Stomach (tissue), 8 donors: ENCODE measurements at regions not wholly inside any gene's neighbourhood (a gene's known extent, or its start where the extent isn't known, plus 50 kb on each side); places are given as distances from the start of the nearest gene placed in this dataset.
A peak's percentile ranks its signal among the peaks of the same experiment; 100 is the strongest.

Source experiments
- DNase-seq, 2 donors: peaks; one replicate each; pipeline versions ENCODE4 v3.0.0 to v3.0.0-alpha.2; 2013 to 2019
- H3K27ac ChIP-seq, 5 donors: fragments of 200-600 bp in 4 of 5; sonication (generic) in 4 of 5; one replicate each; pipeline ENCODE4 v1.5.1; 2013 to 2019; ENCODE audit warnings: mild to moderate bottlenecking in 1 of 5, moderate library complexity in 1 of 5
- H3K27me3 ChIP-seq, 3 donors: fragments of 200-600 bp; sonication (generic); one replicate each; pipeline ENCODE4 v1.5.1; 2017 to 2019; ENCODE audit warnings: mixed run types in 1 of 3
- H3K36me3 ChIP-seq, 4 donors: fragments of 200-600 bp; sonication (generic); 1 replicate in 3 of 4; 2 replicates in 1 of 4; pipeline ENCODE4 v1.5.1; 2016 to 2019
- H3K4me1 ChIP-seq, 4 donors: fragments of 200-600 bp; sonication (generic); one replicate each; pipeline ENCODE4 v1.5.1; 2016 to 2019
- H3K4me3 ChIP-seq, 4 donors: fragments of 200-600 bp; sonication (generic) in 3 of 4; one replicate each; pipeline ENCODE4 v1.5.1; 2016 to 2019; ENCODE audit warnings: mild to moderate bottlenecking in 1 of 4
- H3K9me3 ChIP-seq, 4 donors: fragments of 200-600 bp; sonication (generic); one replicate each; pipeline ENCODE4 v1.5.1; 2016 to 2019
- EP300 ChIP-seq: sonication (generic); formaldehyde crosslinking; IDR thresholded peaks from one replicate; pipeline ENCODE4 v1.6.1; 2017; ENCODE audit warnings: antibody characterized with exemption
- POLR2A ChIP-seq, 4 donors: fragments of 450-650 bp; IDR thresholded peaks; one replicate each; pipeline ENCODE4 v1.6.1; 2016; ENCODE audit warnings: antibody characterized with exemption in 4 of 4, control low read depth in 2 of 4, mild to moderate bottlenecking in 1 of 4, moderate library complexity in 1 of 4
- POLR2AphosphoS5 ChIP-seq, 3 donors: sonication (generic); formaldehyde crosslinking; IDR thresholded peaks; one replicate each; pipeline ENCODE4 v1.6.1; 2016; ENCODE audit warnings: antibody characterized with exemption in 3 of 3
- WGBS, 5 donors: extraction: QIAGEN DNeasy Blood & Tissue Kit in 3 of 5; methylation state at CpG; one replicate each; pipeline versions ENCODE4 v1.1.5 to v1.1.7; 2013 to 2018; 5-methylcytosine and 5-hydroxymethylcytosine counted together
- intact Hi-C: fragments of 100-400 bp; cut with DNase I; formaldehyde crosslinking; loops from one replicate; pipeline ENCODE4 v1.15.1; 2023; ENCODE audit warnings: low total_unique reads
- TF ChIP-seq, protein P1 (sequence below), 7 experiments: fragments of 450-650 bp in 4 of 7; fragments of 200-600 bp in 3 of 7; sonication (generic) in 3 of 7; IDR thresholded peaks; one replicate each; pipeline ENCODE4 v1.5.1; 2016 to 2019; ENCODE audit warnings: antibody characterized with exemption in 7 of 7, control low read depth in 2 of 7, mild to moderate bottlenecking in 1 of 7
- donor health status: healthy with polysubstance abuse.
- donor health status: Bipolar disorder and iron deficiency.
- donor health status: healthy.

- H3K27ac ChIP-seq = no peak overlapping the region
- no peaks in the 10 kb centered on the region for H3K36me3 ChIP-seq
- TF ChIP-seq POLR2A (IDR thresholded peaks at IDR 0.05) = no peak
- TF ChIP-seq, protein P1, sequence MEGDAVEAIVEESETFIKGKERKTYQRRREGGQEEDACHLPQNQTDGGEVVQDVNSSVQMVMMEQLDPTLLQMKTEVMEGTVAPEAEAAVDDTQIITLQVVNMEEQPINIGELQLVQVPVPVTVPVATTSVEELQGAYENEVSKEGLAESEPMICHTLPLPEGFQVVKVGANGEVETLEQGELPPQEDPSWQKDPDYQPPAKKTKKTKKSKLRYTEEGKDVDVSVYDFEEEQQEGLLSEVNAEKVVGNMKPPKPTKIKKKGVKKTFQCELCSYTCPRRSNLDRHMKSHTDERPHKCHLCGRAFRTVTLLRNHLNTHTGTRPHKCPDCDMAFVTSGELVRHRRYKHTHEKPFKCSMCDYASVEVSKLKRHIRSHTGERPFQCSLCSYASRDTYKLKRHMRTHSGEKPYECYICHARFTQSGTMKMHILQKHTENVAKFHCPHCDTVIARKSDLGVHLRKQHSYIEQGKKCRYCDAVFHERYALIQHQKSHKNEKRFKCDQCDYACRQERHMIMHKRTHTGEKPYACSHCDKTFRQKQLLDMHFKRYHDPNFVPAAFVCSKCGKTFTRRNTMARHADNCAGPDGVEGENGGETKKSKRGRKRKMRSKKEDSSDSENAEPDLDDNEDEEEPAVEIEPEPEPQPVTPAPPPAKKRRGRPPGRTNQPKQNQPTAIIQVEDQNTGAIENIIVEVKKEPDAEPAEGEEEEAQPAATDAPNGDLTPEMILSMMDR (IDR thresholded peaks at IDR 0.05) = no peak
- no peak for TF ChIP-seq POLR2AphosphoS5 (IDR thresholded peaks at IDR 0.05)
- no peak for TF ChIP-seq EP300
- no peak for DNase-seq
- 78 to 96% (median 91%) methylated on average over 2 of the region's 2 CpGs for WGBS, 5 donors
- no peaks in the 10 kb centered on the region for H3K4me1 ChIP-seq
- H3K9me3 ChIP-seq = peaks cover 0 to 8% (median 0%) of the 10 kb centered on the region in 4 donors
- H3K27me3 ChIP-seq = no peaks in the 10 kb centered on the region
- no peak overlapping the region for H3K4me3 ChIP-seq
- intact Hi-C loops = no loop called here
Measured at GRCh38 chr2:225771701-225772100, 372.2 kb downstream of the NYAP2 start.

DNA sequence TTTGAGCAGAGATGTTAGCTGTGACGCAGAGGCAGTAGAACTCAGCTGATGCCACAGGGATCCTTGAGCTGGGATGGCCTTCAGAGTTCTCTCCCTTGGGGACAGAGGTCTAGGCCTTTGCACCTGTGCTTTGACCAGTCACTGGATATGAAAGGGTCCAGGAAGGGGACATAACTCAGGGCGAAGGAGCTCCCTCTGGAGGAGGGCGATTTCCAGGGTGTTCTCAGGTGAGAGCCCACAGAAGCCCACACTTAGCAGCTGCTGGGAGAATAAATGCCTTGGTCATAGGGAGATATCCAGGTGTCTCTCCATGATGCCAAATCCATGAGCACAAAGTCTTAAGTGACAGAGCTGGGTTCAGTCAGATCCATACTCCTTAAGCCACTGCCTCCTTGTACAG, 369.2 kb downstream of the NYAP2 start:
- TF ChIP-seq EP300 (no peak), POLR2A (IDR thresholded peaks at IDR 0.05) (no peak), POLR2AphosphoS5 (IDR thresholded peaks at IDR 0.05) (no peak)
- TF ChIP-seq, protein P1 (IDR thresholded peaks at IDR 0.05) = no peak
- no peaks in the 10 kb centered on the region for H3K27me3 ChIP-seq
- no peaks in the 10 kb centered on the region for H3K9me3 ChIP-seq
- no peak overlapping the region for H3K4me3 ChIP-seq
- 76 to 94% (median 84%) methylated on average over 3 of the region's 3 CpGs for WGBS, 5 donors
- H3K27ac ChIP-seq = no peak overlapping the region
- intact Hi-C loops = no loop called here
- no peaks in the 10 kb centered on the region for H3K36me3 ChIP-seq
- peaks cover 0 to 8% (median 0%) of the 10 kb centered on the region in 4 donors for H3K4me1 ChIP-seq
- no peak for DNase-seq

DNA sequence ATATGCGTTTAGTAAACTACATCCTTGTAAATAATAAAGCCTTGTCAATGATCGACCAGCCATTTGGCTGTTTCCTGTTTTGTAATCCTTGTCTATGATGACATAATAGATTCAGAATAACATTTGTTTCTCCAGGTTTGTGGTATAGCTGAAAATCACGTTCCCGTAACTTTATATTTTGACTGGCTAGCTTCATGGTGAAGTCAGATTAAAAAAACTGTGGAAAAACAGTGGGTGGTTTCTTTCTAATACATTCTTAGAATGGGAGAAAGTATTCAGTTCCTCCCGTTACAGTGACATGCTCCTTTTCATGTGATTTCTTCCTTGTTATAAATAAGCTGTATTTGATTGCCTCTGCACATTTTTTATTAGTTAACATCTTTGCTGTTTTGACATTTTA, 366.9 kb downstream of the NYAP2 start:
- H3K9me3 ChIP-seq = no peaks in the 10 kb centered on the region
- H3K27ac ChIP-seq = no peak overlapping the region
- no peak for DNase-seq
- H3K4me1 ChIP-seq = peaks cover 0 to 8% (median 0%) of the 10 kb centered on the region in 4 donors
- TF ChIP-seq, protein P1 (IDR thresholded peaks at IDR 0.05) = no peak
- TF ChIP-seq EP300 = no peak
- TF ChIP-seq POLR2AphosphoS5 (IDR thresholded peaks at IDR 0.05) = no peak
- TF ChIP-seq POLR2A (IDR thresholded peaks at IDR 0.05) = no peak
- intact Hi-C loops = no loop called here
- no peaks in the 10 kb centered on the region for H3K27me3 ChIP-seq
- H3K4me3 ChIP-seq = no peak overlapping the region
- 65 to 76% (median 68%) methylated on average over 5 of the region's 5 CpGs for WGBS, 5 donors
- no peaks in the 10 kb centered on the region for H3K36me3 ChIP-seq

DNA sequence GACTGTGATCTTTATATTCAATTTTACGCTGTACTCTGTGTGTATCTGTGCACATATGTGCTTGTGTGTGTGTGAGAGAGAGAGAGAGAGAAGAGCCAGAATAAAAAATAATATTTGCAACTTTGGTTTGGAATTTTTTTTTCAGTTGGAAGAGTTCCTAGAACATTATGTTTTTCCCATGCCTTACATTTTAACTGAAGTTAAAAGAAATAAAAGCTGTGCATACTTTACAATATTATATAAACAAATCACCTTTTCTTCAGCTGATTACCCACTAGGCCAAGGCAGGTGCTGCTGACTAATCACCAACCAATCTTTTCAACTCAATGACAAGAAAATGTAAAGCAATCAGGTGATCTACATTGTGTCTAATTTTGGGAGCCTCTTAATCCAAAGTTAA, 366.3 kb downstream of the NYAP2 start:
- Histone ChIP-seq H3K36me3 (no peaks in the 10 kb centered on the region), H3K27me3 (no peaks in the 10 kb centered on the region), H3K27ac (no peak overlapping the region), H3K9me3 (no peaks in the 10 kb centered on the region), H3K4me3 (no peak overlapping the region), H3K4me1 (peaks cover 0 to 8% (median 0%) of the 10 kb centered on the region in 4 donors)
- intact Hi-C loops = no loop called here
- 69 to 92% (median 85%) methylated on average over 1 of the region's 1 CpG for WGBS, 5 donors
- TF ChIP-seq POLR2AphosphoS5 (IDR thresholded peaks at IDR 0.05) (no peak), EP300 (no peak), POLR2A (IDR thresholded peaks at IDR 0.05) (no peak)
- TF ChIP-seq, protein P1 (IDR thresholded peaks at IDR 0.05) = no peak
- peak in 1 of 2 donors; percentile 10 for DNase-seq
